IMR-90 (cell line): ENCODE measurements at regions not wholly inside any gene's neighbourhood (a gene's known extent, or its start where the extent isn't known, plus 50 kb on each side); places are given as distances from the start of the nearest gene placed in this dataset.

Source experiments
- ATAC-seq: fragments of 200-7000 bp; cut with Tn5 transposase; 2 replicates; pipeline ENCODE4 v1.9.1; 2020; ENCODE audit warnings: low read depth, mild to moderate bottlenecking, moderate library complexity
- BruUV-seq: library from RNA; stranded (reverse); fragments of 400-500 nt; replicated peaks from 2 replicates; lab custom pipeline; 2021; lab: Mats Ljungman, UMichigan
- CTCF ChIA-PET: fragments of 300-600 bp; formaldehyde crosslinking; extraction: SDS; loops from one replicate; lab custom pipeline; 2021; ENCODE audit warnings: antibody characterized with exemption; lab: Yijun Ruan, JAX
- POLR2A ChIA-PET: fragments of 300-600 bp; sonication (Branson Sonifier 250); formaldehyde crosslinking; loops from one replicate; lab custom pipeline; 2022; ENCODE audit warnings: antibody characterized with exemption; ENCODE audit not compliant: unreplicated experiment; lab: Charles Lee
- DNase-seq: peaks from one replicate; pipeline ENCODE4 v3.0.0; 2013
- H2AFZ ChIP-seq: replicated peaks from 2 replicates; pipeline ENCODE3; 2013; ENCODE audit warnings: low read length, mild to moderate bottlenecking; ENCODE audit not compliant: poor library complexity
- H2AK5ac ChIP-seq: 2 replicates; pipeline ENCODE4 v1.6.1; 2013; ENCODE audit warnings: low read depth, low read length, inconsistent platforms
- H2AK9ac ChIP-seq: replicated peaks from 2 replicates; pipeline ENCODE3; 2013; ENCODE audit warnings: mild to moderate bottlenecking, low read depth, low read length, moderate library complexity; ENCODE audit not compliant: poor library complexity
- H2BK120ac ChIP-seq: 2 replicates; pipeline ENCODE4 v1.6.1; 2013; ENCODE audit warnings: low read depth, low read length, inconsistent platforms
- H2BK15ac ChIP-seq: 3 replicates; pipeline ENCODE4 v1.6.1; 2013; ENCODE audit warnings: low read depth, low read length, inconsistent platforms
- H2BK20ac ChIP-seq: 2 replicates; pipeline ENCODE4 v1.6.1; 2013; ENCODE audit warnings: low read depth, mild to moderate bottlenecking, inconsistent platforms, low read length, moderate library complexity
- H2BK5ac ChIP-seq: 2 replicates; pipeline ENCODE4 v1.6.1; 2013; ENCODE audit warnings: mild to moderate bottlenecking, low read depth, low read length, inconsistent platforms; ENCODE audit not compliant: poor library complexity, severe bottlenecking
- H3K14ac ChIP-seq: replicated peaks from 2 replicates; pipeline ENCODE4 v1.6.1; 2013; ENCODE audit warnings: low read depth, low read length, inconsistent platforms
- H3K18ac ChIP-seq: 2 replicates; pipeline ENCODE4 v1.6.1; 2013; ENCODE audit warnings: low read depth, low read length, control low read depth
- H3K23ac ChIP-seq: 2 replicates; pipeline ENCODE4 v1.6.1; 2013; ENCODE audit warnings: low read depth, low read length, inconsistent platforms
- H3K27ac ChIP-seq: 2 replicates; pipeline ENCODE4 v1.5.1; 2013; ENCODE audit warnings: mild to moderate bottlenecking, control low read depth, low read length; ENCODE audit not compliant: insufficient read depth
- H3K27me3 ChIP-seq: 2 replicates; pipeline ENCODE4 v1.6.1; 2013; ENCODE audit warnings: low read length; ENCODE audit not compliant: control insufficient read depth, insufficient read depth
- H3K36me3 ChIP-seq: 2 replicates; pipeline ENCODE4 v1.6.1; 2013; ENCODE audit warnings: low read length, mixed read lengths; ENCODE audit not compliant: control insufficient read depth, insufficient read depth
- H3K4ac ChIP-seq: 2 replicates; pipeline ENCODE4 v1.6.1; 2013; ENCODE audit warnings: low read depth, low read length, inconsistent platforms
- H3K4me1 ChIP-seq: 2 replicates; pipeline ENCODE4 v1.6.1; 2013; ENCODE audit warnings: low read length, mixed read lengths; ENCODE audit not compliant: control insufficient read depth, insufficient read depth
- H3K4me2 ChIP-seq: 2 replicates; pipeline ENCODE4 v1.6.1; 2013; ENCODE audit warnings: low read depth, mild to moderate bottlenecking, control low read depth, low read length, moderate library complexity
- H3K4me3 ChIP-seq: 2 replicates; pipeline ENCODE4 v1.5.1; 2013; ENCODE audit warnings: low read depth, mild to moderate bottlenecking, control low read depth, low read length, moderate library complexity; ENCODE audit not compliant: insufficient read depth
- H3K56ac ChIP-seq: 2 replicates; pipeline ENCODE4 v1.6.1; 2013; ENCODE audit warnings: low read length, inconsistent platforms; ENCODE audit not compliant: insufficient read depth; ENCODE audit errors: extremely low read depth
- H3K79me1 ChIP-seq, 2 experiments: 2 replicates each; pipeline ENCODE4 v1.6.1; 2013; ENCODE audit warnings: low read length in 2 of 2, inconsistent platforms in 1 of 2, low read depth in 1 of 2
- H3K9ac ChIP-seq: 2 replicates; pipeline ENCODE4 v1.6.1; 2013; ENCODE audit warnings: low read depth, low read length, control low read depth
- H3K9me1 ChIP-seq: 2 replicates; pipeline ENCODE4 v1.6.1; 2013; ENCODE audit warnings: low read length, inconsistent platforms; ENCODE audit not compliant: insufficient read depth
- H3K9me3 ChIP-seq: 2 replicates; pipeline ENCODE4 v1.6.1; 2013; ENCODE audit warnings: low read length; ENCODE audit not compliant: control insufficient read depth, insufficient read depth
- H4K20me1 ChIP-seq: 2 replicates; pipeline ENCODE4 v1.6.1; 2013; ENCODE audit warnings: low read length, inconsistent platforms; ENCODE audit not compliant: insufficient read depth
- H4K5ac ChIP-seq: 2 replicates; pipeline ENCODE4 v1.6.1; 2013; ENCODE audit warnings: mild to moderate bottlenecking, low read depth, low read length, control low read depth
- H4K8ac ChIP-seq, 2 experiments: 2 replicates each; pipeline ENCODE4 v1.6.1; 2013; ENCODE audit warnings: low read depth in 2 of 2, low read length in 2 of 2, control low read depth in 1 of 2, inconsistent platforms in 1 of 2
- H4K91ac ChIP-seq: 2 replicates; pipeline ENCODE4 v1.6.1; 2013; ENCODE audit warnings: low read depth, low read length, inconsistent platforms; ENCODE audit not compliant: insufficient read depth
- BHLHE40 ChIP-seq: fragments of 150-350 bp; IDR thresholded peaks from 2 replicates; pipeline ENCODE4 v1.6.1; 2016; ENCODE audit warnings: mild to moderate bottlenecking, low read depth, low read length
- RAD21 ChIP-seq: IDR thresholded peaks from 2 replicates; pipeline ENCODE4 v1.6.1; 2012; ENCODE audit warnings: low read length, improper control_type of control experiment
- WGBS, 2 experiments: methylation state at CpG; one replicate each; pipeline versions ENCODE4 v1.1.5 to v1.1.7; 2013; ENCODE audit warnings: missing lambda C conversion rate in 2 of 2; ENCODE audit not compliant: insufficient read length in 1 of 2; ENCODE audit errors: extremely low coverage in 2 of 2; 5-methylcytosine and 5-hydroxymethylcytosine counted together
- dilution Hi-C: fragments of 300-500 bp; cut with HindIII; formaldehyde crosslinking; loops from one replicate; pipeline ENCODE4 v1.14.3; 2018; ENCODE audit warnings: low sequenced_read_pairs; ENCODE audit not compliant: unreplicated experiment
- in situ Hi-C: fragments of 300-500 bp; cut with MboI; formaldehyde crosslinking; loops from 3 replicates; pipeline ENCODE4 v1.14.3; 2019; ENCODE audit warnings: low sequenced_read_pairs, inconsistent platforms, mixed read lengths
- intact Hi-C: fragments of 100-400 bp; cut with micrococcal nuclease; formaldehyde crosslinking; loops from 2 replicates; pipeline ENCODE4 v1.10.0; 2022

DNA sequence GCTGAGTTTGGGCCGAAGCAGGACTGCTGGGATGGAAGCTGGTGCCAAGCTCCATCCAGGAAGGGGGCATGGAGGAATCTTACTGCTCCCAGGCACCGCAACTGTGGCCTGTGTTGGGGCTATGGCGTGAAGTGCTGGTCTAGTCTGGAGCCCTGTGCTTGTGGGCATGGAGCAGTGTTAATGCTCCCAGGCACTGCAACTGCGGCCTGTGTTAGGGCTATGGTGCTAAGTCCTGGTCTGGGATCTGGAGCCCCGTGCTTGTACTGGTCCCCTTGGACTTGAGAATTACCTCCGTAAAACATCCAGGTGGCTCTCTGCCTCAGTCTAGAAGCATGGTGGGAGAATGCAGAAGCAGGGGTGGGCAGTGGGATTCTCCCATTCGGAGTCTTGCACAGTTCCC, 1379.4 kb upstream of the ACVR2A start:
- dilution Hi-C loops: no loop called here
- no peaks in the 10 kb centered on the region for H3K27me3 ChIP-seq
- no peak overlapping the region for H3K4me2 ChIP-seq
- H4K91ac ChIP-seq: no peak overlapping the region
- no peak overlapping the region for H3K4ac ChIP-seq
- no peaks in the 10 kb centered on the region for H3K36me3 ChIP-seq
- CTCF ChIA-PET: no interaction called here
- intact Hi-C loops: no loop called here
- H4K5ac ChIP-seq: no peak overlapping the region
- H2BK15ac ChIP-seq: no peak overlapping the region
- POLR2A ChIA-PET: no interaction called here
- H3K56ac ChIP-seq: no peak overlapping the region
- H3K14ac ChIP-seq: no peak overlapping the region
- H3K9me1 ChIP-seq: no peaks in the 10 kb centered on the region
- no peak overlapping the region for H2AFZ ChIP-seq
- no peak overlapping the region for H2BK20ac ChIP-seq
- H3K4me3 ChIP-seq: no peak overlapping the region
- TF ChIP-seq BHLHE40 (no peak), RAD21 (no peak)
- H3K9me3 ChIP-seq: no peaks in the 10 kb centered on the region
- no peak overlapping the region for H2BK5ac ChIP-seq
- WGBS, 2 experiments: no CpG with 5 or more reads among the region's 7 CpGs
- H2AK5ac ChIP-seq: no peak overlapping the region
- ATAC-seq (no peak), DNase-seq (no peak)
- H3K23ac ChIP-seq: no peak overlapping the region
- no peak overlapping the region for H3K9ac ChIP-seq
- no peaks in the 10 kb centered on the region for H3K4me1 ChIP-seq
- H4K8ac ChIP-seq: no peak overlapping the region
- no peak overlapping the region for H3K27ac ChIP-seq
- H4K20me1 ChIP-seq: no peaks in the 10 kb centered on the region
- BruUV-seq: no TSS peak
- no peak overlapping the region for H2BK120ac ChIP-seq
- no peak overlapping the region for H3K18ac ChIP-seq
- no peaks in the 10 kb centered on the region for H3K79me1 ChIP-seq
- no peak overlapping the region for H2AK9ac ChIP-seq
- in situ Hi-C loops: no loop called here
